Cardiac fibroblast (primary cell): ENCODE measurements at regions not wholly inside any gene's neighbourhood (a gene's known extent, or its start where the extent isn't known, plus 50 kb on each side); places are given as distances from the start of the nearest gene placed in this dataset.

ENCODE experiments used
- DNase-seq, 2 donors: peaks; one replicate each; pipeline versions ENCODE4 v3.0.0 to v3.0.0-alpha.2; 2010; ENCODE audit warnings: low read depth in 2 of 2
- H3K4me3 ChIP-seq, 2 donors: replicated peaks in 1 of 2; 1 replicate in 1 of 2; 2 replicates in 1 of 2; pipeline ENCODE4 v1.5.1; 2011; ENCODE audit warnings: low read depth in 2 of 2, low read length in 2 of 2, mild to moderate bottlenecking in 2 of 2, moderate library complexity in 1 of 2
- CTCF ChIP-seq: IDR thresholded peaks from one replicate; pipeline ENCODE4 v1.5.1; 2011; ENCODE audit warnings: low read depth, mild to moderate bottlenecking, low read length, inconsistent platforms

GRCh38 chr1:244201750-244202149 lies 150.7 kb downstream of the ZBTB18 start:
- no peak overlapping the region for H3K4me3 ChIP-seq
- DNase-seq, result no peak

GRCh38 chr1:244204004-244204403 lies 152.9 kb downstream of the ZBTB18 start:
- no peak for DNase-seq
- no peak for TF ChIP-seq CTCF
- no peak overlapping the region for H3K4me3 ChIP-seq

More at GRCh38 chr1:244201750-244202149, 150.7 kb downstream of the ZBTB18 start:
- no peak for TF ChIP-seq CTCF

GRCh38 chr1:244205171-244205570 lies 154.1 kb downstream of the ZBTB18 start:
- DNase-seq, result no peak
- no peak for TF ChIP-seq CTCF
- H3K4me3 ChIP-seq, result no peak overlapping the region

- TF ChIP-seq CTCF, result no peak
- no peak for DNase-seq
- no peak overlapping the region for H3K4me3 ChIP-seq
These were observed 154.8 kb downstream of the ZBTB18 start for GRCh38 chr1:244205906-244206305.

GRCh38 chr1:244207042-244207934 lies 156.2 kb downstream of the ZBTB18 start:
- DNase-seq, result peak; percentile 49 to 90
- TF ChIP-seq CTCF, result no peak
- H3K4me3 ChIP-seq, result no peak overlapping the region

GRCh38 chr1:244207935-244208244 lies 156.8 kb downstream of the ZBTB18 start:
- no peak for TF ChIP-seq CTCF
- no peak overlapping the region for H3K4me3 ChIP-seq
- peak; percentile 21 to 32 for DNase-seq
